HG03039 (cell line): ENCODE measurements at regions not wholly inside any gene's neighbourhood (a gene's known extent, or its start where the extent isn't known, plus 50 kb on each side); places are given as distances from the start of the nearest gene placed in this dataset.

Experiments used
- ATAC-seq: cut with Tn5 transposase; IDR thresholded peaks from one replicate; pipeline ENCODE4 v1.9.1; 2021; ENCODE audit warnings: mild to moderate bottlenecking, moderate library complexity; ENCODE audit not compliant: unreplicated experiment

DNA sequence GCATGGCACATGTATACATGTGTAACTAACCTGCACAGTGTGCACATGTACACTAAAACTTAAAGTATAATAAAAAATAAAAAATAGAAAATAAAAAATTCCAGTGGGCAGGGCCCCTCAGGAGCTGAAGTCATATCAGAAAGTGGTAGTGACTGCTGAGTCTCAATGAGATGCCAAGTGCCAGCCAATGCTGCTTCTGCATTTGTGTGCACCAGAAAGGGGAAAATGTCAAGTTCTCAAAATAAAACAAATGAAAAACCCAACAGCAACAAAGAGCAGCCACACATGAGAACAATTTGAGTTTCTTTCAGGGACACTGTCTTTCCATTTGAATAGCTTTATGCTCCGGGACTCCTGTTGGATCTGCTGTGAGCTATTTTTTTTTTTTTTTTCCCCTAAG is 117.2 kb upstream of the CCDC112 start:
- ATAC-seq: no peak

DNA sequence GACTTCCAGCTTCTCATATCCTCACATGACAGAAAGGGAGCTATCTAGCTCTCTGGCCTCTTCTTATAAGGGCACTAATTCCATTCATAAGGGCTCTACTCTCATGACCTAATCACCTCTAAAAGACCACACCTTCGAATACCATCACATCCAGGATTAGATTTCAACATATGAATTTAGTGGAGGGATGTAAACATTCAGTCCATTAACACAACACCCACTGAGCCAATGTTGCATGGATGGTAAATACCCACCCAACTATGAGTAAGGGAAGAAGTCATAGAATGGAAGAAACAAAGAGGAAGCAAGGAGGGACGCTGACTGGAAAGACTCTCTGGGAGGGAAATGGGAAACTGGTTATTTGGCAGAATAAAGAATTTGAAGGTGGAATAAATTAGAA is 112.6 kb upstream of the CCDC112 start:
- ATAC-seq: no peak

DNA sequence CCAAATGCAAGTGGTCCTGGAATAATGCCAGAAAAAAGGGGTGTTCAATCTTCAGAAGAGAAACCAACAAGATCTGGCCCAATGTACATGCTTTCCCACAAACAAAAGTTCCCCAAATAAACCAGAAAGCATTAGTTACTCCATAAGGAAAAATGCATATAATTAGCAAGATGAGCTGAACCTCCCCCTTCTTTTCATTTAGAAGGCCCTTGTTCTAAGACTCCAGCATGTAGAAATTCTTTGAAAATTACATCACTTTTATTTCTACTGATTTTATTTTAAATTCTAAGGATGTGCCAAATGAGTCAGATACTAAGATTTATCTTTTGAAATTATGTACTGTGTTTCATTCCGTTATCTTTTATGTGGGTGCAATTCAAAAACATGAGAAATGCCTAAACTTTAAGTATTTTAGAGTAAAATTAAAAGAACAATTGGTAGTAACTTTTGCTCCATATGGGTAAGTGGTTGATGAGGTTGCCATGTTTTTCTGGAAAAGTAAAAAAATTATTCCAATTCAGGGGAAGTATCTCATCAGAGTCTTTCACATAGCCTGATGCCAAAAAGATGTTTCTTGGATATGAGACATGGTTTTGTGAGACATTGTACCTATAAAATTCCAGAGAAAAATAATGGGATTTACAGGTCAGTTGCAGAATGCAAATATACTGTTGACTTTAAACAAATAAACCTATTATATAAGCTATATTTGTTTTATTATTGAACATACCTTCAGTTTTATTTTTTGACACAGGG is 106.5 kb upstream of the CCDC112 start:
- no peak for ATAC-seq

DNA sequence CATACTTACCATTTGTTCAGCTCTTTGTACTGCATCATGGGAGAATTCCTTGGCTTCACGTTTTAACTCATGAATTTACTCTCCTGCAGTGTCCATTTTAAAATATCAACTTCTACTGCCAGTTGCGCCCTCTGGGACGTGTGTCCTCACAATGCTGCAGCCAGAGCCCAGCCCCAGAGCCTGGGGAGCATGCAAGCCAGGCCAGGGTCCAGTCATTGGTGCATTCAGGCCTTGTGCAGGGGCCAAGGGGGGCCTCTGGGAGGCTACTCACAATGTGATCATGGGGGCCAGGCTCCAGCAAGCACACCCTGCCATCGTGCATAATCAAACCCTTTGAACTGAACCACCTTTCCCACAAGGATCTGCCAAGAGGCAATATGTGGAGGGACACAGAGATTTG is 105.6 kb upstream of the CCDC112 start:
- ATAC-seq: no peak

DNA sequence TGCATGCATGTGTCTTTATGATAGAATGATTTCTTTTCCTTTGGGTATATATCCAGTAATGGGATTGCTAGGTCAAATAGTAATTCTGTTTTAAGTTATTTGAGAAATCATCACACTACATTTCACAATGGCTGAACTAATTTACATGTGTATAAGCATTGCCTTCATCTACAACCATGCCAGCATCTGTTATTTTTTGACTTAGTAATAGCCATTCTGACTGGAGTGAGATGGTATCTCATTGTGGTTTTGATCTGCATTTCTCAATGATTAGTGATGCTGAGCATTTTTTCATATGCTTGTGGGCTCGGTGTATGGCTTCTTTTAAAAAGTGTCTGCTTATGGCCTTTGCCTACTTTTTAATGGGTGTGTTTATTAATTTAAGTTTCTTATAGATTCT is 102.3 kb upstream of the CCDC112 start:
- ATAC-seq: no peak

DNA sequence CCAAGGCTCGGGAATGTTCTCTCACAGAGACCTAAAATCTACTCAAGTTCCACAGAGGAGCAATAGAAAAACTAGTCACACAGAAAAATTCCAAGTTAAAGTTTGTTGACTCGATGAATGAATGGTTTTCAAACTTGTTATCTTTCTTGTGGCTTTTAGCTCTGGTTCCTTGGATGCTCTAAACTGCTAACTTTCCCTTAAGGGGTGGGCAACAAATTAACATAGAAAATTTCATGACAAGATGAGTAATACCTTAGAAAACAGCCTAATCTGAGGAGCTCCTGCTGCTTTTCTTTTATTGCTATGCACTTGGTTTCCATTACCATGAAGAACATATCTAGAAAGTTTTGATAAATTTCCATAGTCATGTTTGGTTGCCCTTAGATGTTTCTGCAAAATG is 100.2 kb upstream of the CCDC112 start:
- no peak for ATAC-seq

DNA sequence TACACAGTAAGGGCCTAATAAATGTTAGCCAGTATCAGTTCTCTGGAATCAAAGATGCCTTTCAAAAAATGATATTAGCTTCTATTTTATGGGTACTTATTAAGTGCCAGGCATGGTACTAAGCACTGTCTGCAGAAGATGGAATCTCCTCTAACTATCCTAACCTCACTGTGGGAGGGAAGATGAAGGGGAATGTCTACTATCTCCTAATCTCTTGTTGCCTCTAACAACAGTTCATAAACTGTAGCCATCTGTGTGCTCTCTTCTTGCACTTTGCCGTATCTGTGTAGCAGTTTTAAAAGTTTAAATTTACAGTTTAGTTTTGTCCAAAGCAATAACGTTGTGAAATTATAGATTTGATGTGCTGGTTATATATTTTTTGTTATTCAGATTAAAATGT is 99.6 kb upstream of the CCDC112 start:
- no peak for ATAC-seq

DNA sequence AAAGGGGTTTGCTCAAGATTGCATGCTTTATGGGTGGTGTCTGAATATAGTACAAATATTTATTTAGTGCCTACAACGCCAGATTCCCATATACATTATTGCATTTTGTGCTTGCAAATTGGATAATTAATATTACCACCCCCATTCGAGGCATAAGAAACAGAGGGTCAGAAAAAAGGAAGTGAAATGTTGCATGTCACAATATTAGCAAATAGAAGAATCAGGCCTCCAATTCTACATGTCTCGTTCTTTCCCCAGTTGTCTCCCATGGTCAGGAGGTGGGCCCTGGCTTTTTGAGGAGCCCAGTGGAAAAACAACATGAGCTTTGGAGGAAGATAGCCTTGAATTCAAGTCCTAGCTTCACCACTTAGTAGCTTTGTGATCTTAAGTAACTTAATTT is 98.1 kb upstream of the CCDC112 start:
- no peak for ATAC-seq

GRCh38 chr5:115393239-115393638 is 96.8 kb upstream of the CCDC112 start:
- ATAC-seq: no peak

DNA sequence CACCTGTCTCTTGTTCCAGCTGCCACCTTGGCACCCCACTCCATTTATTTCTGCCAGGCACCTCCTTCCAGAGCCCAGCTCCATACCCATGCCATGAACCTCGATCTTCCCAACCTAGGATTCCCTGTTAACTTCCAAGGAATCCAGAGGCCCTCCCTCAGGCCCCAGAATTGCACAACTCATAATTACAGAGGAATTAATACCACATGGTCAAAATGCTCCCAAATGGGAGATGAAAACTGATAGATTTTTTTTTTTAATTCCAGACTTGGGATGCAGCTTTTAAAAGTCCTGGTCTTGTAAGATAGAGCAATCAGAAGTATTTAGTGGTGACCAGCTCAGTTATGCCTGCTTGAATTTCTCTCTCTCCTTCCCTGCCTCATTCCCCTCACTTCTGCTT is 96.2 kb upstream of the CCDC112 start:
- no peak for ATAC-seq

DNA sequence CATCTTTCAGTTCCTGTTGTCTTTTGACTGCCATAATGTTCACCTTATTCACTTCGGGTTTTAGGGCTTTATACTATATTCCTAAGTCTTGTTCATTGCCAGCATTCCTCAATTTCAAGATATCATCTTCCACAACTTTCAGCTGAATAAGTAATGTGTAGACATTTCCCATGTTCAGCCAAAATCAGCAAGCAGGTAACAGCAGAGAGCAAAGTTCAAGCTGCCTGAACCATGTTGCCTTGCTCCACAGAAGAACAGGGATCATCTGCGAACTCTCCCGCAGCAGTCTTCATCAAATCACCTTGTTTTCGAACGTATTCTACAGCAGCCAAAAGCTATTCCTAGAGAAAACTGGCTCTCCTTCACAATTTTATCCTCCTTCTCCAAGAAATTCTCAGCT is 95.3 kb upstream of the CCDC112 start:
- ATAC-seq: no peak

GRCh38 chr5:115389799-115390382 is 93.4 kb upstream of the CCDC112 start:
- no peak for ATAC-seq

GRCh38 chr5:115389034-115389798 is 92.8 kb upstream of the CCDC112 start:
- no peak for ATAC-seq

DNA sequence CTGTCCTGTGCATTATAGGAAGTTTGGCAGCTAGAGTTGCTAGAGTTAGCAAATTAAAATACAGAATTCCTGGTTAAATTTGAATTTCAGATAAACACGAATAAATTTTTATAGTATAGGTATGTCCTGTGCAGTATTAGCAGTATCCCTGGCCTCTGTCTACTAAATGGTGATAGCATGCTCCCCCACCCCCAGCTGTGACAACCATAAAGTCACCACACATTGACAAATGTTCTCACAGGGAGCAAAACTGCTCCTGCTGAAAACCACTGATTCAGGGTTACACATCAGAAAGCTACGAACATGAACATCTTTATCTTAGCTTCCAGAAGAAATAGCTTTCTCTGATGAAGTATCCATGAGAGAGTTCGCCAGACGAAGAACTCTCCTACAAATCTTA is 91.8 kb upstream of the CCDC112 start:
- no peak for ATAC-seq

GRCh38 chr5:115387816-115388215 is 91.4 kb upstream of the CCDC112 start:
- no peak for ATAC-seq

GRCh38 chr5:115386657-115387056 is 90.2 kb upstream of the CCDC112 start:
- no peak for ATAC-seq

- ATAC-seq: no peak
Observed at GRCh38 chr5:115384587-115385375, 88.3 kb upstream of the CCDC112 start.

GRCh38 chr5:115382989-115383388 is 86.5 kb upstream of the CCDC112 start:
- no peak for ATAC-seq

- ATAC-seq: no peak
Observed at GRCh38 chr5:115381911-115382662, 85.6 kb upstream of the CCDC112 start.

DNA sequence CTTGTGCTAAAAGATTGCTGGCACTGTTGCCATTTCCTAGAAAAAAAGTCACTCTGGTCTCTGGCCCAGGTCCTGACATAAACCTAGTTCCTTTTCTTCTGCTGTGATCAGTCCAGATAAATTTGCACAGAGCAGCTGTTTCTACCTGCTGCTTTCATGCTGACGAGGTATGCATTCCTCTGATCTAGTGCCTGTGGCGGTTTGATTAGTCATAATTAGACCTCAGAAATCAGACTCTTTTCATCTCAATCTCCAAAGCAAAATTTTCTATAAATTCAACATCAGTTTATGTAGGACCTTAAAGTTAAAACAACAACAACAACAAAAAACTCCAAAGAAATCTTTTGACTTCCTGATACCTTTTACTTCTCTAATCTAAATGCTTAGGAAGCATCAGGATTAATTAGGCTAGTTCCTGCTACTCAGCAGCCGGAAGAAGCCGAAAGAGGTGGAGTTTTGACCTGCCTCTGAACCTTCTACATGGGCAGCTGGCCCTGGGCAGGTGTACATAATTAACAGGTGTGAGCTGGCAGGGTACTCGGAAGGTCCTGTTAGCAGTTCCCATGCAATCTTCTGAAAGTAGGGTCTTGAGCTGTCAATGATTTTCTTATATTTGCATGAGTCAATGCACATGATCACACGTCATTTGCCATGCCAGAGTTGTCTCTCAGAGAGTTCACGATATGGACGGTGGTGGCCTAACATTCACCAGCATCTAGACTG is 83.3 kb upstream of the CCDC112 start:
- ATAC-seq: peak; percentile 63
